NCI-H2029 (cell line): ENCODE measurements at regions not wholly inside any gene's neighbourhood (a gene's known extent, or its start where the extent isn't known, plus 50 kb on each side); places are given as distances from the start of the nearest gene placed in this dataset.

Experiments used
- DNase-seq: peaks from one replicate; lab custom pipeline; 2025; lab: John Stamatoyannopoulos, UW

GRCh38 chr7:124423863-124424262, 341.7 kb downstream of the GPR37 start:
- no peak for DNase-seq

DNA sequence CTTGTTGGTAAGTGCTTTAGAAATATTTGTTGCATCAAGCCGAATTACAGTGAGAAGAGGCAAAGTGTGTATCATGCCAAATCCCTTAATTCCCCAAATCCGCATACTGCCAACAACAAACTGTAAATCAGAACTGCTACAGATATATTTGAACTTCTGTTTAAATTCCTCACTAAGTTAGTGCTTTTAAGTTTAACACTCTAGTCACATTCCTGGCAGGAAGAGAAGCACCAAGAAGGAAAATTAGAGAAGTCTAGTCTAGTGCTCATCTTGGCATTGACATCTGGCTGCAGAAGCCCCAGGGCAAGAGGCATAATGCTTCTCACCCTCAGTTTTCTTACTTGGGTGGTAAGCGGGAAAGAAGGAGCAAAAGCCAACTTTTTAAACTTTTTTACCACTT, 343.5 kb downstream of the GPR37 start:
- no peak for DNase-seq

DNA sequence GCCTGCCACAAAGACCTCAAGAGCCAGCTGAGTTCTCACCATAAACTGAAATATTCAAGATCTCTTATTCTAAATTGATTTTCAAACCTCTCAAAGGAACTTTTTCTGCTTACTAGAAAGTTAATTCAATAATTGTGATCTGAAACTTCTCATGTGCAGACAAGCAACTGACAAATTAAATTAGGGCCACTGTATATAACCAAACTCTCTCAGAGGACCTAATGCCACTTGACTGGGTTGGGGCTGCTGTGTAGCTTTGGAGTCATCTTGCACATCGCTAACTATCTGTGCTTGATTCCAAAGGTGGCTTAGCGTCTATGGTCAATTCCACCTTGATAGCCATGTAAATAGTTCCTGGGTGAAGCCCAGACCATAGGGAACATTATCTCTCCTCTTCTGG, 345.2 kb downstream of the GPR37 start:
- DNase-seq: no peak

GRCh38 chr7:124413029-124413428, 352.6 kb downstream of the GPR37 start:
- DNase-seq: no peak

- DNase-seq: no peak
These were observed 353.1 kb downstream of the GPR37 start for GRCh38 chr7:124412531-124412930.

DNA sequence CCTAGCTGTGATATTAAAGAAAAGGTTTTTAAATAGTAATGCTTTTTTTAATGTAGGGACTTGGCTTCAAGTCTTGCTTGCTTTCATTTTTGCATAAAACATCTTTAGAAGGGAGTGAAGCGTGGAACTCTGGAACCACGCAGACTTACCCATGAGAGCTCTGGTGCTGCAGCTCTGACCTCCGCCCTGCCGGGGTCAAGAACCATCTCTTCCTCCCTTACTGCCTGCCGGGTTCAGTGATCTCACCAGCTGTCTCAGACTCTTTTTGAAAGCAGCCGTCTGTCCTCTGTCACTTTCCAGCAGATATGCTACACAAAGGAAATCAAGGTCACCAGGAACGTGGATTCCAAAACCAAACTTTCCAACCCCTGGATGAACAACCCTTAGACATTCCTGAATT, 353.8 kb downstream of the GPR37 start:
- DNase-seq: no peak

DNA sequence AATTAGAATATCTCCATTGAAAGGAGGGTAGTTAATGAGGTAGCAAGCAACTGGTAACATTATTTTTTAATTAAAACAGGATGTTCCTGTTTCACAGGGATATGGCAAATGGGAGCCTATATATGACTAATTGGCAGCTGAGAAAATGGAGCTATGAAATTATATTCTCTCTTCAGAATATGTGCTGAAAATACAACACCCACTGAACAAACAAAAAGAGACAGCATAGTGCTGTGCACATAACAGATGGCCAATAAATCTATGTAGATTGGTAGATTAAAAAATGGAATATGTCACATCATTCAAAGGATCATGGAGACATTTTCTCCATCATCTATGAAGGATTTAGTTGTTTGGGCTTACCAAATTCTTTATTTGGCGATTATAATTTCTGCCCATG, 362.0 kb downstream of the GPR37 start:
- no peak for DNase-seq

DNA sequence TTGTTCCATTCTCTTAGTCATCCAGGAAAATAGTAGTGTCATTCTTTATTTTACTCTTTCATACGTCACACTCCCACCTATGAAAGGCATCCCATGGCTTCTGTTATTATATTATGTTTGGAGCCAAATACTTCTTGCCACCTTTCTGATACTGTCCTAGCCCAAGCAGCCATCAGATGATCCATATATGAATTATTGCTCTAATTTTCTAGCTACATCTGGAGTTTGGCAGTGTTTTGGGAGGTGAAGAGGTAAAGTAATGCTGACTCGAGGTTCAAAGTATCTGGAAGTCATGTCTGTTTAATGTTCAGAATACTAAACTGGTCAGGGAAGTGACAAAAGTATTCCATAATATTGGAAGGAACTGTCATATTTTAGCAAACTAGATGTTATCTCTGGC, 362.5 kb downstream of the GPR37 start:
- DNase-seq: no peak

DNA sequence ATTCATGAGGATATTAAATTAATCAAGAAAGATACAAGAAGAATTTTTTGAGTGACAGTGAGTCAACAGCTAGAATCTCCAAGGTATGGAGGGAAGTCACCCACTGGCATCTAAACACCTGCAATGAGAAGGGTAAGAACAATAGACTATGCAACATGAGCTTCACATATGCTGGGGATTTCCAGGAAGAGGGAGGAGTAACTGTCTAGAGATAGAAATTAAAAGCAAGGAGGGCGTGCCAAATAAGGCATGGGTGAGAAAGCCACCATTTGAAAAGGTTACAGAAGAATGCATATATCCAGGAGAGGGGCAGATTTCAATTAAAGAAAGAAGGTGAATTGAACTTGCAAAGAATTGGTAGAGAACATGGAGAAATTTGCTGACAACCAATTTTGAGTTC, 365.7 kb downstream of the GPR37 start:
- peak; percentile 24 for DNase-seq

- DNase-seq: no peak
These were observed 366.2 kb upstream of the TMEM229A start for GRCh38 chr7:124398937-124399552.

GRCh38 chr7:124397134-124397533, 364.3 kb upstream of the TMEM229A start:
- DNase-seq: no peak

GRCh38 chr7:124390301-124390700, 357.4 kb upstream of the TMEM229A start:
- no peak for DNase-seq

GRCh38 chr7:124388751-124389150, 355.9 kb upstream of the TMEM229A start:
- DNase-seq: no peak

DNA sequence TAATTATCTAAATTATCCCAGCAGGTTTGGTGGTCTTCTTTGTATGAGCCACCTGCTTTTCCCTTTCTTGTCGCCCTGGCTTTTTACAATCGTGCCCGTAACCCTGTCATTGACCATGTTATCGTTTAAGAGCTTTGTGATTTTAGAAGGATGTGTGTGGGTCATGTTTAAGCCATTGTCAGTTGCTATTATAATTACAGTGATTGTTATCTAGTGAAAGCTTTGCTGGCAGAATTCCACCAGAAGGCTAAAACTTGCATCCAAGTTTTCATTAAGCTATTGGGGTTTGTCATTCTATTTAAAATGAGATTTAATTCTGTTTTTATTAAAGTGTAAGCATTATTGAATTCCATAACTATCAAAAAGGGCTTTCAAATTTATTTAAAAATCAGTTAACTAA, 354.2 kb upstream of the TMEM229A start:
- DNase-seq: no peak

GRCh38 chr7:124379296-124379695, 346.4 kb upstream of the TMEM229A start:
- no peak for DNase-seq

- no peak for DNase-seq
These were observed 343.2 kb upstream of the TMEM229A start for GRCh38 chr7:124376111-124376510.

- no peak for DNase-seq
These were observed 342.5 kb upstream of the TMEM229A start for GRCh38 chr7:124375391-124375790.

DNA sequence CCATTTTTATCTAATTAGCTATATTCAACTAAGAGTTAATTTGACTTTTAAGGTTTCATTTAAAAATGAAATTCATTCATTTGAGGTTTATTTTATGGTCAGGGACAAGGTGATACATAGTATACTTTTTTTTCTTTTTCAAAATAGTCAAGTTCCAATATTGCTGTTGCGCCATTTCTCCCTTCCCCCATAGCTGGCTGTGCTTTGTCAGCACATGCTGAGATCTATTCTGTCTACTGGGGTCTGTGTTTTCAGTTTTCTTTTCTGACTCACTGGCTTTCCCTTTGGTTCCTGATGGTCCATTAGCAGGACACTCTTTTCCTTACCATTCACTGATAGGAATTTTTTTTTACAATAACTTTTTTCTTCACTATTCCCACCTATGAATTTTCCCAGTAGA, 336.4 kb upstream of the TMEM229A start:
- DNase-seq: no peak

DNA sequence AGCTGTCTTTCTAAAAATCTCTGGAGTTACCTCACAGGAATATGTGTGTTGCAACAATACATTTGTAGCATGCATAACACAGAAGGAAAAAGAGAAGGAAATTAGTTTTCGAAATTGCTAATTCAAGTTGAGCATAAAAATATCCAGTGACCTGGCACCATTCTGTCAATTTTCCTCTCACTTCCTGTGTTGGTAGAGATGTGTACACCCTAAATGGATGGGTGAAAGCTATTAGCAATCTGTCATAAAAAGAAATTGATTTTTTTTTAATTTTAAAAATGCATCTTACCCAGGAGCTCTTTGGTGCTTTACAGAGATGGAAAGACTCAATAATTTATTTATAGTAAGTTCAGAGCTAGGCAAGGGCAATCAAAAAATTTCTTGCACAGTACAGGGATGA, 333.3 kb upstream of the TMEM229A start:
- no peak for DNase-seq

DNA sequence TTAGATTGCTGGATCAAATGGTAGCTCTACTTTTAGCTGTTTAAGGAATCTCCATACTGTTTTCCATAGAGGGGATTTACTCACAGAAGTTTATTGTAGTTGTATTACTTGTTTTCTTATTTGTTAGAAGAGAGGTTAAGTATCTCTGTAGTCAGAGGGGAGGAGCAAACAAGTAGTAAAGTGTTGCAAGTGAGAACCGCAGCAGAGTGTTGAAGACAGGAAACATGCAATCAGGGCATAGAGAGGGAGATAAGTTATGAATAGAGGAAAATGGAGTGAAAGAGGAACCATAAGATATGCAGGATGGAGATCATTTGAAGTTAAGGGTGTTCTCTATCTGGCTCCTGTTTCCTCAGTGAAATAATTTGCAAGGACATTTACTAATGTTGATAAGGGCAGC, 331.4 kb upstream of the TMEM229A start:
- DNase-seq: no peak

- no peak for DNase-seq
These were observed 321.3 kb upstream of the TMEM229A start for GRCh38 chr7:124354201-124354600.

- no peak for DNase-seq
These were observed 319.1 kb upstream of the TMEM229A start for GRCh38 chr7:124351950-124352349.

GRCh38 chr7:124349443-124349842, 316.6 kb upstream of the TMEM229A start:
- no peak for DNase-seq

DNA sequence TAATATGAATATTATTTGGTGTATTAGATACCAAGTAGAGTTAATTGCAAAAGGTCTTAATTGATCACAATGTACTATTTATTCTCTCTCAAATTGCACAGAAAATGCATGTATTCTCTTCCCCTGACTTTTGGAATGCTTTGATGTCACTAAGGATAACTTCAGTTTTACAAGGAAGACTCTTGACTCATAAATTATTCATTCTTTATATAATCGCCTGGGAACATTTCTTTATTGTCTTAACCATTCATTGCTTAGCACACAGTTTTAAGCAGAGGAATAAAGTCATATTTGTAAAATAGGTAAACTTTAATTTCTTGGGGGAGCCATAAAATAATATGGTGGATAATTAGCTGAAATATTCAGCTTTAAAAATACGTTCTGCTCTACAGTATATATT, 306.0 kb upstream of the TMEM229A start:
- DNase-seq: no peak
